IPS-NIHi11 (cell line): ENCODE measurements at regions not wholly inside any gene's neighbourhood (a gene's known extent, or its start where the extent isn't known, plus 50 kb on each side); places are given as distances from the start of the nearest gene placed in this dataset.
"Not testable (repeated sequence)": the region's sequence is repeated elsewhere in the genome, so short reads cannot be mapped to it uniquely, and the experiment has no call there.

Source experiments
- DNase-seq: peaks from one replicate; pipeline ENCODE4 v3.0.0; 2012; ENCODE audit warnings: mixed read lengths, low spot score

DNA sequence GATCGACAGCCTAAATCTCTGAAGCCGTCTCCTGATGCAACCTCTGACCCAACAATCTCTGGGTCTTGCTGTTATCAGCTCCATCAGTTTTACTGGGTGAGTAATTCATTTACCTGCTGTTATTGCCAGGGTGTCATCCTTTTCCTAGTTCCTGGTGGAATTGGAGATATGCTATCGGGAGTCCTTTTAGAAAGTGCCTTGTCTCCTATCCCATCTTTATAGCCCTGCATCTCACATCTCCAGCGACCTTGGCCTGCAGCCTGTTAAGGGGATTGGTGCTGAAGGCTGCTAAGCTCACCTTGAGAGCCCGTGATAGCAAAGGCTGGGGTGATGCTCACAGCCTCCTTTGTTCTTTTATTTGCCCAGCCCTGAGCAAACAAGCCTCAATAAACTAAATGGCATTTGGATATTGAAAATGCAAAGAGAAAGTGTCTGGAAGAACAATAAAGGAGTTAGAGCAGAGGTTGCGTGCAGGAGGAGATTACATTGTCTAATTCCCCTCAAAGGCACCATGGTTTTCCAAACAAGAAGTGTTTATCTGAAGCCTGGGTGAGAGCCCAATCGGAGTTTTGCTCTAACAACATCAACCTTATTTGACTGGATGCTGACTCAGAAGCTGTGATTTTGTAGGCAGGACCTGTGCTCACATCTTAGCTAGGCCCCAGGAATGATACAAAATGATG, 101.8 kb downstream of the RPLP1 start:
- DNase-seq = no peak

DNA sequence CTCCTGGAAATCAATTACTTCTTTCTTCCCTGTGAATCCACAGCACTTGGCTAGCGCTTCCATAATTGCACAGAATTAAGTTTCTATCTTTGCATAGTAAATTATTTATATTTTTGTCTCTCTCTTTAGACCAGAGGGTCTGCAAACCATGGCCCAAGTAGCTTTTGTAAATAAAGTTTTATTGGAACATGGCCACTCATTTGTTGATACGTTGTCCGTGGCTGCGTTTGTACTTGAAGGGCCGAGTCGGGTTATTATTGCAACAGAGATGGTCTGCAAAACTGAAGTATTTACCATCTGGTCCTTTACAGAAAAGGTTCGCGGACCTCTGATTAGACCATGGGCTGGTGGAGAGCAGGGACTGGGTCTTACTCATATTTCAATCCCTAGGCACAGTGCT, 102.5 kb downstream of the RPLP1 start:
- no peak for DNase-seq

DNA sequence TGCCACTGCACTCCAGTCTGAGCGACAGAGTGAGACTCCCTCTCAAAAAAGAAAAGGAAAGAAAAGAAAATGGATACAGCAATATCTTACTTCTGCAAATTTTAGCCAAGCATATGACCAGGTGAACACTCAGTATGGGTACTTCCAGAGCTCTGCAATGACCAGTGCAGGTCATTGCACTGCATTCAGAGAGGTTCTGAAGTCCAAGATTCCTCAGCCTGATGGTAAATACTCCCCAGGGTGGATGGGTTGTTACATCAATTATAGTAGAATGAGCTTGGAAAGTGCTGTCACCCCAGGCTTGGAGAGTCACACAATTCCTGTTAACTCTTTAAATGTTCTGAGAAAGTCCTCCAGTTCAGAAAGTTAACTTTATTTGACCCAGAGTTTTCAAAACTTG, 103.7 kb downstream of the RPLP1 start:
- DNase-seq = no peak

DNA sequence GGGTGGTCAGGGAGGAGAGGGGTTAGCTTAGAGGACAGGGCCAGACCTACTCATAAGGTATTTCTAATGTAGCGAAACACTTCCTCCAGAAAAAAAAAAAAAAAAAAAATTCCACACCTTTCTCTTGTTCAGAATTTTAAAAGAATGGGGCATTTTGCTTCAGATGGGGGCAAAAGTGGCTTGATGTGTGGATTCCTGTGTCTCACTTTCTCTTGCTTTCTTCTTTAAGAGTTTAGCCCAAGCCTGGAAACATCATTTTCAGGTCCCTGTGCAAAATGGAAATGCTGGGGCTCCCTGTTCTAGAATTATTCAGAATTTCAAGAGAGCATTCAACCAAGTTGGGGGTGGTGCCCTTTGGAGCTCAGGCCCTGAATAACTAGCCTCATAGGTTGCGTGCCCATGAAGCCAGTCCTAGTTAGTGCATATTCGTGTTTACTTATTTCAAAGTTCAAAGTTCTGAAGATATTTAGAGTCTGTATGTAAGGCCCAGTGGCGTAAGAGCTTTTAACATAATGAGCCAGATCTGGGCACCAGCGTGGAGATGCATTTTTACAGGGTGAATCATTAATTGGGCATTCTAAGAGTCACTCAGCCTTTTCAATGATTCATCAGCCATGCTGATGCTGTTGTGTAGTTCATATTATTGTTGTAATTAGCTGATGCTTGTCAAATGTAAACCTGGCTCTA, 104.5 kb downstream of the RPLP1 start:
- DNase-seq = no peak

DNA sequence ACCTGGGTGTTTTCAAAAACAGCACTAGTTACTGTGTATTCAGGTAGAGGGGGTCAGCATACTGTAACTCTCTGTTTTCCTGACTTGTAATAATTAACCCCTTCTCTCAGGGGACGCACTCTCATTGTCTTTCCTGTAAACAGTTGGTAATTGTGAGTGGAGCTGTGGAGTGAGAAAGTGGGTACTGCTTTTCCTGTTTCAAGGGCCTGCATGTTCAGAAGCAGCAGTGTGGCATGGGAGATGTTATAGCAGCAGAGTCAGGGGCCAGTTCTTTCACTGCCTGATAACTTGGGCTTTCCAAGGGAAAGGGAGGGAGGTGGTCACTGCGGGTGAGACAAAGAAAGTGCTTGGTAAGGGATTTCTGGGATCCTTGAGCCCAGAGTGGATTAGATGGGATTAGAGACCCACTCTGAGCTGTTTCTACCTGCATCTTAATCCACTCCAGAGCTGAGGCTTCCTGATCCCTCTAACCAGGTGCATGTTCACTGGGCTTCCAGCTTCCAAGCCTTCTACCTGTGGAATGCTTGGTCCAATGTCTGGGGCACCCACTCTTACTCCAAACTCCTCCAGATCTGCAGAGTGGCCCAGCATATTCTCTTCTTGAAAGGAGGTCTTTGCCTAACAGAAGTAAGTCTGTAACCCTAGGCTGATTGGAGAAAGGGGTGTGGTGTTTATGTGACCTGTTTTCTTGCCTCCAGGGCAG, 105.2 kb downstream of the RPLP1 start:
- no peak for DNase-seq

DNA sequence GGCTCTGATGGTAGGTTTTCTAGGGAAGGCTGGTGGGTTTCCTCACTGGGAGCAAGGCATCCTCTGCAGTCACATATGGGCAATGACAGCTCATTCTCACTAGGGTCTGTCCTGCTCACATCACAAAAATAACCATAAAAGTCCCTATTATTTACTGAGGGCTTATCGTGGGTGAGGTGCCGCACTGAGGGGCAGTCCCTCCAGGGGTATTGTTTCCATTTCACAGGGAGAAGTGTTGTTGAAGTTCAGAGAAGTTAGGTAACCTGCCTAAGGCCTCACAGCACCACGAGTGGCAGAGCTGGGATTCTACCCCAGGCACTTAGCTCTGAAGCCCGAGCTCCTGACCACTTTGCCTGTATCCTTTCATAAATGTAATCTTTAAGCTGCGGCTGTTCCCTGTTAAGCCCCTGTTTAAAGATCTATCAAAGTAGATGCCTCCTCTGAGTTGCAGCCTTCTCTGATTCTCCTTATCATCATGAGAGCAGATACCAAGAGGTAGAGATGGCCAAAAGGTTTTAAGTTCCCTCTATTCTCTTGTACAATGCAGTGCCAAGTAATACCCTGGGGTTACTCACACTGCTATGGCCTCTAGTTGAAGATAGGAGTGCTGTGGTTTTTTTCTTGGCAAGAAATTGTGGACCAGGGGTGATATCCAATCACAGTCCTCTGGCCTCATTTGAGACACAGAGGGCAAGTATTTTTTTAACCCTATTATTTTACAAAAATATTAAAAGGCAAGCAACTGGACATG, 107.0 kb downstream of the RPLP1 start:
- DNase-seq = no peak

DNA sequence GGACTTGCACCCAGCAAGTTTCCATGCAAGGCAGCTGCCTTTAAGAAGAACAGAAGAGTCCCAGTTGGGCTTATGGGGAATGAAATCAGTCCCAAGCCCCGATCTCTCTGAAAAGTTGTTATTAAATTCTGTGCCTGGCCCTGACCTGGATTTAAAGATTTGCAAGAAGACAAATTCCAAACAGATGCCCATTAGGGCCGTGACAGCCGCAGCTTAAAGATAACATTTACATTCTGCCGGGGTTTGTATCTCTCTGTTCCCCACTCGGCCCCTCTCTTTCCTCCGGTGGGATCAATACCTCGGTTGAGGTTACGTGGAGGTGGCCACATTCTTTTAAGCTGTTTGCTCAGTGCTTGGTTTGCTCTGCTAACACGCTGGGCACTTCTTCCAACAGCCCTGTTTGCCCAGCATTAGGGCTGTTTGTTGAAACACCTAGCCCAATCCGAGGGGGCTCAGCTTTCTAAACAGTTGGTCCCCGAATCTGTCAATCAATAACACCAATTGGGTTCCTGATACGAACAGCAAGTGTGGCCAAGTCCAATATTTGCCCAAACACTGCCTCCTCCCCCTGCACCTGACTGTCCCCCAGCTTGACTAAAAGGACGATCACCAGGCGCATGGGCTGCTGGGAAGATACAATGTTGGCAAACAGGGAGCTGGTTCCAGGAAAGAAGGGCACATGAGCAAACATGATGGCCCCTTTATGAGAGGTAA, 108.6 kb downstream of the RPLP1 start:
- no peak for DNase-seq

DNA sequence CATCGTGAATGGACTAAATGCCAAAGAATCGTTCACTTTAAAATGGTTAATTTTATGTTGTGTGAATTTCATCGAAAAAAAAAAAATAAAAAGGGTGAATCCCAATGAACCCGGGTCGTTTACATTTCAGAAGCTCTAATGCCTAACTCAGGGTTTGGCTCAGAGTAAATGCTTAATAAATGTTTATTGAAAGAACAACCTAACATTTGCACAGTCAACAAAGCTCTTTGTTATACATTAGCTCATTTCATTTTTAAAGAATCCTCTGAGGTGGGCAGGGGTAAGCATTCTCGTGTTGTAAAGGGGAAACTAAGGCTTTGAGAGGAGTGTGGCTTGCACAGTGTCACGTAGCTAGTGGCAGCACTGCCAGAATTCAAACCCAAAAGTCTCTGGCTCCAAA, 109.5 kb downstream of the RPLP1 start:
- no peak for DNase-seq

DNA sequence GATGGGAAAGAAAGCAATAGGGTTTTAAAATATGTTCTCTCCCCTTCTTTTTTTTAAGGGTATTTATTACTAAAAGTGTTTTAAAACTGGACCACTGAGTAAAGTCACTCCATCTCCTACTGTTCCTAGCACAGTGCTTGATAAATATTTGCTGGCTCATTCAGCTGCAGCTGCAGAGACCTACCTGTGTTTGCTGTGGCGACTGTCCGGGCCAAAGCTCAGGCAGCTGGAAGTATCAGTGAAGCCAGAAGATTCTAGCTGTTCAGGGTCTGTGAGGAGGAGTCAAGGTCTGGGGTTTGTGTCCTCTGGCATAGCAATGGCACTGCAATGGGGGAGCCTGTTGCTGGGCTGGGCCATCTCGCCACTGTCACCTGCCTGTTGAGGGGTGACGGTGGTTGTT, 109.9 kb downstream of the RPLP1 start:
- no peak for DNase-seq

DNA sequence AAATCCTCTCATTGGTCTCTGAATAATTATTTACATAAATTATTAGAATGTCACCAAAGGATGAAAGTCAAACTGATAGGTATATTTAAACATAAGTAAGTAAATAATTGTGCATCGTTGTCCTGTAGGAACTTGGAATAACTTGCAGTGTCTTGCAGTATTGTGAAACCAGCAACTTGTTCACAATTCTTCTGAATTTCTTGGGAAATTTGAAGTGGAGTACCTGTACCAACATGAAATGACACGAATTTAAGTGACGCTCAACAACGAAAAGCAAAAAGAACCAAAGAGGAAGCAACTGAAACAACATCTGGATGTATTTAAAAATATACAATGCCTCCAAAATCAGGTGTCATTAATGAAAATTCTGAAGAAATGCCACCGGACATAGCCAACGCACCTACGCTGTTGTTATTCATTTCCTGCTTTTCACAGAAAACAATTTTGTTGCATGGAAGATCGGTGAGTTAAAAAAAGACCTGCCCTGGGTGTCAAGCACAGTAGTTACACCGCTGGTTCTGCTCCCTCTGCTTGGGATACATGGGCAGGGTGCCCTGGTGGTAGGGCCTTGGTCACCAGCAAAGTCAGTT, 112.5 kb downstream of the RPLP1 start:
- no peak for DNase-seq

DNA sequence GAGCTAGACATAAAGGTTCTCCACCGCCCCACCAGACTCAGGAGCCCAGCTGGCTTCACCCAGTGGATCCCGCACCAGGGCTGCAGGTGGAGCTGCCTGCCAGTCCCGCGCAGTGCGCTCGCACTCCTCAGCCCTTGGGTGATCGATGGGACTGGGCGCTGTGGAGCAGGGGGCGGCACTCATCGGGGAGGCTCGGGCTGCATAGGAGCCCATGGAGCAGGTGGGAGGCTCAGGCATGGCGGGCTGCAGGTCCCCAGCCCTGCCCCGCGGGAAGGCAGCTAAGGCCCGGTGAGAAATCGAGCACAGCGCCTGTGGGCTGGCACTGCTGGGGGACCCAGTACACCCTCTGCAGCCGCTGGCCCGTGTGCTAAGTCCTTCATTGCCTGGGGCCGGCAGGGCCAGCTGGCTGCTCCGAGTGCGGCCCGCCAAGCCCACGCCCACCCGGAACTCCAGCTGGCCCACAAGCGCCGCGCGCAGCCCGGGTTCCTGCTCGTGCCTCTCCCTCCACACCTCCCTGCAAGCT, 114.7 kb downstream of the RPLP1 start:
- DNase-seq = not testable (repeated sequence)

DNA sequence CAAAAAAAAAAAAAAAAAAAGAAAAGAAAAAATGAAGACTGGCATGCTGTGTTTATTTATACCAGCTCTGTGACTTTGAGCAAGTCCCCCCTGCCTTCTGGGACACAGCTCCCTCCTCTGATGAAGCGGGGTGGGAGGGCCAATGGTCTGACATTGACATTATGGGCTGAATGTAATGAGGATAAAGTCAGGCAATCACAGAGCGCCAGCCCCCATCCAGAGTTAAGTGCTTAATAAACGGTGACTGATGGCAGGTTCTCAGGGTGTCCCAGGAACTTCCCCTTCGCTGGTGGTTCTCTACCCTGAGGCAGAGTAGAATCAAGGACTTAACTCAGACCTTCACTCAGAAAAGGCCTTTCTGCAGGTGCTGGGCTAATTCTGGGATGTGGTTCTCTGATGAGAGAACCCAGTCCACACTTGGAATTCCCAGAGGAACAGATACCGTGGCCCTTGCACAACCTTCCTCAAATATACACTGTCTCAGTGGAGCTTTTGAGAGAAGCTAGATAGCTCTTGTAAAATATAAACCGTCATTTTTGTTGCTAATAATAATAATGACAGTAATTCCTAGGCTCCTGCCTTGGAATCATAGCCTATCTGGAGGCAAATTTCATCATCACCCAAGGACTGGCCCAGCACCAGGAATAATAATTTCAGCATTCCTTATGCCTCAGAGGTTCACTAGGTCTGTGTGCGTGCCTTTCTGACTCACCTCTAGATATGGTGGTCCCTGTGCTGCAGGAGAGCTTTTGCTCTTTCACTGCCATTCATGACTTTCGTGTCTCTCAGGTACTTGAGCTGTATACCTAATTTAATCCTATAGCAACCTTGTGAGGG, 115.8 kb downstream of the RPLP1 start:
- no peak for DNase-seq

DNA sequence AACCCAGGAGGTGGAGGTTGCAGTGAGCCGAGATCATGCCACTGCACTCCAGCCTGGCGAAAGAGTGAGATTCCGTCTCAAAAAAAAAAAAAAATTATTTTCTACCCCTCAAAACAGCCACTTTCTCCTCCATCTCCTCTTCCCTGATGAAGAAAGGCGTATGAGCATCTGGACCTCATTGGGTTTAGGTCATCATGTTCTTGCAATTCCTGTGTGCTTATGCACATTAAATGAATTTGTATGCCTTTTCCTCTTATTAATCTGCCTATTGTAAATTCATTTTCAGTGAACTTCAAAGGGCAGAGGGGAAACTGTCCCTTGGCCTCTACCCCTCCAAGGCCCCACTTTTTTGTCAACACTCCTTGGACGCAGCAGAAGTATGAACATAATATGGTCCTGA, 117.8 kb downstream of the RPLP1 start:
- no peak for DNase-seq

DNA sequence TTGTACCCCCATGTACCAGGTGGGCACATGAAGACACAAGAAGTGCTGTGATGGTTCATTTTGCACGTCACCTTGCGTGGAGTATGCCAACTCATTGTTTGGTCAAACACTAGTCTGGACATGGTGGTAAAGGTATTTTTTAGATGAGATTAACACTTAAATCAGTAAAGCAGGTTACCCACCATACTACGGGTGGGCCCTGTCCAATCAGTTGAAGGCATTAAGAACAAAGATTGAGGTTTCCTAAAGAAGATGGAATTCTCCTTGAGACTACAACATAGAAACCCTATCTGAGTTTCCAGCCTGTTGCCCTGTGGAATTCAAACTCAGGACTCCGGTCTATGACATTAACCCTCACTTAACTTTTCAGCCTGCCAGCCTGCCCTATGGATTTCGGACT, 118.4 kb downstream of the RPLP1 start:
- DNase-seq = no peak

DNA sequence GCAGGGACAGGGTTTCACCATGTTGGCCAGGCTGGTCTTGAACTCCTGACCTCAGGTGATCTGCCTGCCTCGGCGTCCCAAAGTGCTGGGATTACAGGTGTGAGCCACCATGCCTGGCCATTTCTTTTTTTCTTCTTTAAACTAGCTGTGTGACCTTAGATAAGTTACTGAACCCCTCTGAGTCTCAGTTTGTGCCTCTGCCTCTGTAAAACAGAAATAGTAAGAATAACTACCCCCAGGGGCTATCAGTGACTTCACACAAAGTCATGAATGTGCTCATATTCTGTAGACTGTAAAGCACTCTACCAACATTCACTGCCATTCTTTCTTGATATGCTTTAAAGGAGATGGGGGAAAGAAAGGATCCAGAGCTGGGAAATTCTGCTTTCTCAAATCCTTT, 120.7 kb downstream of the RPLP1 start:
- not testable (repeated sequence) for DNase-seq

DNA sequence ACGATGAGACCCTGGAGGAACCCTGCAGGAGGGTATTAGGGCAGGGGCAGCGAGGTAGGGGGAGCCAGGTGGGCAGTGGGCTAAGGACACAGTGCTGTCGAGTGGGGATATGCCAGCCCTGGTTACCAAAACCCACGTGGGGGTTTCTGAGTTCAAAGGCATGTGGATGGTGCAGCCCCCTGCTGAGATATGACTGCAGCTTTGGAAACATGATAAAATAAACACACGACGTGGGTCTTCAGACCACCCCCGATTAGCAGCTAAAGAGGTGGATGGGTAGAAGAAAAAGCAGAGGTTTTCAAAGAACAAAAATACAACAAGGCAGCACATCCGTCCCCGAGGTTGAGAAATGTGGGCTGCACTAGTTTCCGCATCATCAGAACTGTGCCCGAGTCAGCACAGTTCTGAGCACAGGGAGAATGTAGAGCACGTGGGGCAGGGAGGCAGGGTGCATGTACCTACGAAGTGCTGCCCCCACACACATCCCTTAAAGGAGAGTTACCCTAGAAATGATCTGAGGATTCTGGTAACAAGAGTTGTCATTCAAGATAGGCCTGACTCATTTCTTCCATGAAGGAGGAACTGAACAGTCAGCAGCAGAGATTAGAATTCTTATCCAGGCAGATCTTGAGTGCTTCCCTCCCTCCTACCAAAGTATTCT, 121.3 kb downstream of the RPLP1 start:
- no peak for DNase-seq

DNA sequence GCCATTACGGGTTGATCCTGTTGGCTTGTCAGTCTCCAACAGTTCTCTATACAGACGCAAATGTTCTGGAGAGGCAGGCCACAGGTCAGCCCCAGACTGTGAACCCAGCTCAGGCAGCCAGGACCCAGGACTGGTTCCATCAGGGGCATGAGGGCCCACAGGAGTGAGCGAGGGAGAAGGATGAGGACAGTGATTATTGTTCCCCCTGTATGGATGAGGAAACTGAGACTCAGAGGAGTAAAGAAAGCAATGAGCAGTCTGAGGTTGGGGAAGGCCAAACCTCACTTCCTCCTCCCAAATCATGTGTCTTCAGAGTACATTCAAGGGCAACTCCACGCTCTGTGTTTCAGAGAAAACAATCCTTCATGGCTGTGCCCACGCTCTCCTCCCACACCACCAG, 121.9 kb downstream of the RPLP1 start:
- DNase-seq = no peak

DNA sequence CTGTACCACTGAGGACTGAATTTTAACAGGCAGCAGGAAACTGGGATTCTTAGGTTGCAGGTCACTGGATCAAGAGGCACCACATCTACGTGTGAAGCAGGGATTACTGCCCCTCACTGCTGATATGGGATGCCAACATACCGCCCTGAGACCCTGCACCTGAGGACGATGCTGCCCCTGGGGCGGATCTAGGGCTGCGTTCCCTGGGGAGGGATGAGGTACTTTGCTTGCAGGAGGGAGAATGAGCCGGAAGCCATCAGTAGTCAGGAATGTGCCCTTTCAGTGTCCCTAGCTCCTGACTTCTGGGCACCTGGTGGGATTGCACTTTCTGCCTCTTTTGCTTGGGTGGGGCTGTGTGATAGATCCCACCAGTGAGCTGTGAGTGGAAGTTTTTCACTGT, 122.8 kb downstream of the RPLP1 start:
- no peak for DNase-seq

DNA sequence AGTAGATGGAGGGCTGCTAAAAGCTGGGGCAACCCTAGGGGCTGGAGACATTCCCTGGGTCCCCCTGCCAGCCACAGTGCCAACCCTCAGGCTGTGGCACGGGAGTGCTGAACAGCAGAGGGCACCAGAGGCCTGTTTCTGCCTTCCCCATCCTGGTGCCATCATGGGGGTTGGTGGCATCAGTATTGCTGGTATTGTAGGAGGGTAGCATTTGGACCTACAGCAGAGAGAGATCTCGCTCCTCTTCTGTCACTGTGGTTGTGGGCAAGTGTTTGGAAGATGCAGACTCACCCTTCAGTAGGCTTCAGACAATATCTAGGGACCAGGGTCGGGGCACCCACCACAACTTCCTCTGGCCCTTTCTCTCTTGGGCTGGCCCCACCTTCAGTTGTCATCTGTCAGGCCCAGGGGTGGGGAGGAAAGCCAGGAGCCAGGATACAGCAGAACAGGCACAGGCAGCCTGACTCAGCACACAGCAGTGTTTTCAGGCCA, 123.5 kb downstream of the RPLP1 start:
- peak; percentile 70 for DNase-seq

DNA sequence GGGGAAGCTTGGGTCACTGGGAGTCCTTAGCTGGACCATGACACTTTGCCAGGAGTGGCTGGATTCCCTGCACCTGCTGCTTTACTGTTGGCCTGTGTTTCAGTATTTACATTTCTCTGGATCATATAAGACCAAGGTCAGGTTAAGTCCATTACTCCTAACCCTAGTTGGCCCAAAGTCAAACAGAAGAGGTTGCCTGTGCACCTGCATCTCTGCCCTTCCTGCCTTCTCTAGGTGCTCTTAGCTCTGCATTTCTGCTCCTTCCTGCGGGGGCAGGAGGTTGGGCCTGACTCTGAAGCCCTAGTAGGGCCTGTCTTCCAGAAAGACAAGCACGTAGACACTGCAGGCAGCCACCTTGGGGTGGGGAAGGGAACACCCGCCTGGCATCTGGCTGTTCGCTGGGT, 124.3 kb downstream of the RPLP1 start:
- DNase-seq = no peak
